Cerebellar cortex (tissue), 1 donor: ENCODE measurements at regions not wholly inside any gene's neighbourhood (a gene's known extent, or its start where the extent isn't known, plus 50 kb on each side); places are given as distances from the start of the nearest gene placed in this dataset.
"Not testable (repeated sequence)": the region's sequence is repeated elsewhere in the genome, so short reads cannot be mapped to it uniquely, and the experiment has no call there.

Source experiments
- DNase-seq: peaks from one replicate; pipeline ENCODE4 v3.0.0-alpha.2; 2015; ENCODE audit warnings: low spot score

DNA sequence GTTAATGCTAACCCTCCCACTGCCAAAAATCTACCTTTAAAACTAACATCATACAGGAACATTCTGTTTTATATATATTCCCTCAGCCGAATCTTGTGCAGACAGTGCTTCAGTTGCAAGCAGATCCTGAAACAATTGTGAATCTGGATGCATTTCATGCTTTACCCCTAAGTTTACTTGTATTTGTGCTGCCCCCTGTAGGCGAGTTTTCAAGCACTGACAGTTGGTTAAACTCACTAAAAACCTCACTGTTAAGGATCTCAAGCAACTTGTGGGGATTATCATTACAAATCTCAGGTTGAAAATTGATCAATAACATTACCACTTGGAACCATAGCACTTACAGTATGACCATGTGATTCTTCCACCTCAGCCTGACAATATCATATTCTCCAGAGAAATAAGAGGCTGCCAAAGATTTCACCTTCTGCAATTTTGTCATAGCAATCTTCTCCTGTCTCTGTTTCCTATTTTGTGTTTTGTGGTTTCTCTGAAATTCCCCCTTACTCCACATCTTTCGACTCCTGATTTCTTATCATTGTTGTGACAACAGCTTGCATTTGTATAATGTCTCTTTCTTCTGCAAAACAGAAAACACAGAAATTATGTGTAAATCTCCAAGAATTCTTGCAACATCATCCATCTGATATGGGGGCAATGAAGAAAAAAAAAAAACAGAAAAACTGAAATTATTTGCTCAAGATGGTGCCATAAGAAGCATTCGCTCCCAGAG lies 354.6 kb upstream of the SETBP1 start:
- DNase-seq: peak; percentile 12

DNA sequence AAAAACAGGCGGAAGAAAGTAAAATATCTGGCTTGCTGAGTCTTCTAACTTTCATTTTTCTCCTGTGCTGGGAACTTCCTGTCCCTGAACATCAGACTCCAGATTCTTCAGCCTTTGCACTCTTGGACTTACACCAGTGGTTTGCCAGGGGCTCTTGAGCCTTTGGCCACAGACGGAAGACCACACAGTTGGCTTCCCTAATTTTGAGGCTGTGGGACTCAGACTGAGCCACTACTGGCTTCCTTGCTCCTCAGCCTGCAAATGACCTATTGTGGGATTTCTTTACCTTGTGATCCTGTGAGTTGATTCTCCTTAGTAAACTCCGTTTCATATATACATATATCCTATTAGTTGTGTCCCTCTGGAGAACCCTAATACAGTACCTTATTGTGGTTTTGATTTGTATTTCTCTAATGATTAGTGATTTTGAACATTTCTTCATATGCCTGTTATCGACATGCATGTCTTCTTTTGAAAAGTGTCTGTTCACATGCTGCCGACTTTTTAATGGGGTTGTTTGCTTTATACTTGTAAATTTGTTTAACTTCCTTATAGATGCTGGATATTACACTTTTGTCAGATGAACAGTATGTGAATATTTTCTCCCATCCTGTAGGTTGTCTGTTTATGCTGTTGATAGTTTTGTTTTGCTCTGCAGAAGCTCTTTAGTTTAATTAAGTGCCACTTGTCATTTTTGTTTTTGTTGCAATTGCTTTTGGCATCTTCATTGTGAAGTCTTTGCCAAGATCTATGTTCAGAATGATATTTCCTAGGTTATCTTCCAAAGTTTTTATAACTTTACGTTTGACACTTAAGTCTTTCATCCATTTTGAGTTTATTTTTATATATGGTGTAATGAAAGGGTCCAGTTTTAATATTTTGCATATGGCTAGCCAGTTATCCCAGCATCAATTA lies 348.8 kb upstream of the SETBP1 start:
- no peak for DNase-seq

DNA sequence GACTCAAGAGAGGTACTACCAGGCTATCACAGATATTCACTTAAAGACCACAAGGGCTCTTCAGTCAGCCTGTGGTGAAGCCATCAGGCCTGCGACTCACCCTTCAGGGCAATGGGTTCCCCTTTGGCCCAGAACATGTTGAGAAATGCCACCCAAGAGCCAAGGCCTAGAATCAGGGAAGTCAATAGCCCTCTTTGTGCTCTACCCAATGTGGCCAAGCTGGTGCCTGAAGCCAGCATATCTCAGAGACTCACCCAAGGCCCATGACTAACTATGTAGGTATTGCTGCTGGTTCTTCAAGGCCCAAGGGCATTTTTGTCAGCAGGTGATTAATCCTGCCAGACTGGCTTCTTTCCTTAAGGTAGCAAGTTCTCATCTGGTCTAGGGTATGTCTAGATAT lies 338.9 kb upstream of the SETBP1 start:
- DNase-seq: no peak

DNA sequence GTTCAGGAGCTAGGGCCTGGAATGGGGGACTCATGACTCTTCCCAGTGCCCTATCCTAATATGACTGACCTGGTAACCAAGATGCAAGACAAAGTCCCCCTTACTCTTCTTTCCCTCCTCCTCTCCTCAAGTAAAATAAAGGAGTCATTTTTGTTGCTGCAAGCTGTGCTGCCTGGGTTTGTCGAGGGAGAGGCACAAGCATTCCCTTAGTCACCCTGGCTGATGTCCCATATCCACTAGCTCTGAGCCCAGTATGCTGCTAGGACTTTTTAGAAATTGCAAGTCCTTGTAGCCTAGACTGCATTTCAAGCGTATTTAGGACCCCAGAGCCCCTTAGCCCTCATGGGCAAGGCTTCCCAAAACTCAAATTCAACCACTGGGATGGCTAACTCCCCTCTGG lies 338.5 kb upstream of the SETBP1 start:
- DNase-seq: no peak

DNA sequence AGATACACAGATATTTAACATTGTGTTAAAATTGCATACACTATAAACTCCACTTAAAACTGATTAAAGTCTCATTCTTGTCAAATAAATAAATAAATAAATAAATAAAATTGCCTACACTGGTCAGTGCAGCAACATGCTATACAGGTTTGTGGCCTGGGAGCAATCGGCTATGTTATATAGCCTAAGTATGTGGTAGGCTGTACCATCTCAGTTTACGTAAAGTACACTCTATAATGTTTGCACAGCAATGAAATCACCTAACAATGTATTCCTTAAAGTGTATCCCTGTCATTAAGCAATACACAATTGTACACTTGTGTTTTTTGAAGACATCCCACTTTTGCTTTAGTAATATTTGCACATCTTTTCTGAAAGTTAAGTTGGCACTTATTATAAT lies 337.7 kb upstream of the SETBP1 start:
- no peak for DNase-seq

DNA sequence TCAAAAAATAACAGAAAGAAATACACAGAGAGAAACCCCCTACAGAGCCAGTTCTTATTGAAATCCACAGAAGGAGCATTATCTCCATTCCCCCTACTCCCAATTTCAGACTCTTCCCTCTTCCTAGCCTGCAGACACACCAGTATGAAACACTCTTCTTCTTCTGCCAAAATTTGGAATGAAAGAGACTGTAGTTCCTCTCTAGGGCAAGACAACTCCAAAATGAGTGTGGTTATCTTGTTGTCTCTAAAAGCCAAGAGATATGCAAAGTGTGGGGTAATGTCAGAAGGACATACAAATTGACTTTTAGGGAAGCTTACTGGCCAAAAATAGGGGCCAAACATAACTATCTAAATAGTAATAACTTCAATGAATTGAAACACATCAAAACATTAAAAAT lies 337.1 kb upstream of the SETBP1 start:
- no peak for DNase-seq

DNA sequence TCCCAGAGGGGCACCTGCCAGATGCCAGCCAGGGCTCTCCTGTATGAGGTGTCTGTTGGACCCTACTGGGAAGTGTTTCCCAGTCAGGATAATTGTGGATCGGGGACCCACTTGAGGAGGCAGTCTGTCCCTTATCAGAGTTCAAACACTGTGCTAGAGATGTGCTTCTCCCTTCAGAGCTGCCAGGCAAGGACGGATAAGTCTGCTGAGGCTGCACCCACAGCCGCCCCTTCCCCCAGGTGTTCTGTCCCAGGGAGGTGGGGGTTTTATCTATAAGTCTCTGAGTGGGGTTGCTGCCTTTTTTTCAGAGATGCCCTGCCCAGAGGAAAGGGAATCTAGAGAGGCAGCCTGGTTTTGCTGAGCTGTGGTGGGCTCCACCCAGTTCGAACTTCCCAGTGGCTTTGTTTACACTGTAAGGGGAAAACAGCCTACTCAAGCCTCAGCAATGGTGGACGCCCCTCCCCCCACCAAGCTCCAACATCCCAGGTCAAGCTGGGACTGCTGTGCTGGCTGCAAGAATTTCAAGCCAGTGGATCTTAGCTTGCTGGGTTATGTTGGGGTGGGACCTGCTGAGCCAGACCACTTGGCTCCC lies 324.0 kb upstream of the SETBP1 start:
- DNase-seq: no peak

DNA sequence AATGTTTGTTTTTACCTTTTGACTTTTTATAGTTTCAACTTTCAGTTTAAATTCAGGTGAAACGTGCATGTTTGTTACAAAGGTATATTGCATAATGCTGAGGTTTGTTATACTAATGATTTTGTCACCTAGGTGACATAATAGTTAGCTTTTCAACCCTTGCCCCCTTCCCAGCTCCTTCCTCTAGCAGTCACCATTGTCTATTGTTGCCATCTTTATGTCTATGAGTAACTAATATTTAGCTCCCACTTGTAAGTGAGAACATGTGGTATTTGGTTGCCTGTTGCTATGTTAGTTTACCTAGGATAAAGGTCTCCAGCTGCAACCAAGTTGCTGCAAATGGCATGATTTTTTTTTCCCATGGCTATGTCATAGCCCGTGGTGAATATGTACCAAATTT lies 322.3 kb upstream of the SETBP1 start:
- no peak for DNase-seq

DNA sequence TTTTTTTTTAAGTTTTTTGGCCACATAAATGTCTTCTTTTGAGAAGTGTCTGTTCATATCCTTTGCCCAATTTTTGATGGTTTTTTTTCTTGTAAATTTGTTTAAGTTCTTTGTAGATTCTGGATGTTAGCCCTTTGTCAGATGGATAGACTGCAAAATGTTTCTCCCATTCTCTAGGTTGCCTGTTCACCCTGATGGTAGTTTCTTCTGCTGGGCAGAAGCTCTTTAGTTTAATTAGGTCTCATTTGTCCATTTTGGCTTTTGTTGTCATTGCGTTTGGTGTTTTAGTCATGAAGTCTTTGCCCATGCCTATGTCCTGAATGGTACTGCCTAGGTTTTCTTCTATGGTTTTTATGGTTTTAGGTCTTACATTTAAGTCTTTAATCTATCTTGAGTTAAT lies 320.9 kb upstream of the SETBP1 start:
- DNase-seq: not testable (repeated sequence)

DNA sequence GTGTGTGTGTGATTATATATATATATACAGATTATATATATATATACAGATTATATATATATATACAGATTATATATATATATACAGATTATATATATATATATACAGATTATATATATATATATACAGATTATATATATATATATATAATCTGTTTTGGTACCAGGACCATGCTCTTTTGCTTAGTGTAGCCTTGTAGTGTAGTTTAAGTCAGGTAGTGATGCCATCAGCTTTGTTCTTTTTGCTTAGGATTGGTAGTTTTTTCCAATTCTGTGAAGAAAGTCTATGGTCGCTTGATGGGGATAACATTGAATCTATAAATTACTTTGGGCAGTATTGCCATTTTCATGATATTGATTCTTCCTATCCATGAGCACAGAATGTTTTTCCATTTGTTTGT lies 318.5 kb upstream of the SETBP1 start:
- not testable (repeated sequence) for DNase-seq

DNA sequence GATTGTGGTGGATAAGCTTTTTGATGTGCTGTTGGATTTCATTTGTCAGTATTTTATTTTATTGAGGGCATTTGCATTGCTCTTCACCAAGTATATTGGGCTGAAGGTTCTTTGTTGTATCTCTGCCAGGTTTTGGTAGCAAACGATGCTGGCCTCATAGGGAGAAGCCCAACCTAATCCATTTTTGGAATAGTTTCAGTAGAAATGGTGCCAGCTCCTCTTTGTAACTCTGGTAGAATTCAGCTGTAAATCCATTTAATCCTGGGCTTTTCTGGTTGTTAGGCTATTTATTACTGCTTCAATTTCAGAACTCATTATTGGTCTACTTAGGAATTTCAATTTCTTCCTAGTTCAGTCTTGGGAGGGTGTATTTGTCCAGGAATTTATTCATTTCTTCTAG lies 309.8 kb upstream of the SETBP1 start:
- no peak for DNase-seq

DNA sequence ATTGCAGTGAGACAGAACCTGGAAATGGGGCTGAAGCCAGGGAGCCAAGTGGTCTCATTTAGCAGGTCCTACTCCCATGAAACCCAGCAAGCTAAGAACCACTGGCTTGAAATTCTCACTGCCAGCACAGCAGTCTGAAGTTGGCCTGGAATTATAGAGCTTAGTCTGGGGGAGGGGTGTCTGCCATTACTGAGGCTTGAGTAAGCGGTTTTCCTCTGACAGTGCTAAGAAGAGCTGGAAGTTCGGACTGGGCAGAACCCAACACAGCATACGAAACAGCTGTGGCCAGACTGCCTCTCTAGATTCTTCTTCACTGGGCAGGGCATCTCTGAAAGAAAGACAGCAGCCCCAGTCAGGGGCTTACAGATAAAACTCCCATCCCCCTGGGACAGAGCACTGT lies 305.7 kb upstream of the SETBP1 start:
- no peak for DNase-seq

DNA sequence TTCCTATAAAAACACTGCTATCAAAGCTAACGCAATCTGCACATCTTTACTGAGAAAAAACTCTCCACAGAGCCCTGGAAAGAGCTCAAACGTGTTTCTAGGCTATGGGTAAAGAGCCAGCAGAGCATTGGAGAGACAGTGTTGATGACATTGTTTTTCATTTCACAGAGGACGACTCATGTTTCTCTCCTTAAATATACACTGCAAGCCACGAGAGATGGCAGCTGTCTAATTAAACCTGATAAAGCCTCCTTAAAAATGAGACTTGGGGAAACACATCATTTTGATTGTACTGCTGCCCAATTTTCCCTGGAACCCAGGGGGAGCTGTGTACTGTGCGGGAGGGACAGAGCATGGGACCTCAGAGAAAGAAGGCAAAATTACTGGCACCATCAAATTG lies 294.3 kb upstream of the SETBP1 start:
- DNase-seq: no peak

DNA sequence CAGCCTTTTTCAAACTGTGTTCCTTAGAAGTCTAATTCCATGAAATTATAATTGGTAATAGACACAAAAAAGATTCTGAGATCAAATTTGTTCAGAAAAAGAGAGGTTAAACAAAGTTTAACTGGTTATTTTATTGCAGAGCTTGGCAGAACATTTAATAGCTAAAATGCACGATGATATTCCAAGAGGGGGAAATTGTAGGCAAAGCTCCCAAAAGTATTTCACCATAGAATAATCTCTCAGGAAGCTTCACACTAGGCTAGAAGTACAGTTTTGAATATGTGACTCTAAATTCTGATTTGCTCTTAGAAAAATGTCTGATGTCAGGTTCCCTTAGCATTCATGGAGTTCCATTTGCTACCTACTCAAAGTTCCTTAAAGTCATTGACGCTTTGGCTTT lies 292.4 kb upstream of the SETBP1 start:
- DNase-seq: no peak

DNA sequence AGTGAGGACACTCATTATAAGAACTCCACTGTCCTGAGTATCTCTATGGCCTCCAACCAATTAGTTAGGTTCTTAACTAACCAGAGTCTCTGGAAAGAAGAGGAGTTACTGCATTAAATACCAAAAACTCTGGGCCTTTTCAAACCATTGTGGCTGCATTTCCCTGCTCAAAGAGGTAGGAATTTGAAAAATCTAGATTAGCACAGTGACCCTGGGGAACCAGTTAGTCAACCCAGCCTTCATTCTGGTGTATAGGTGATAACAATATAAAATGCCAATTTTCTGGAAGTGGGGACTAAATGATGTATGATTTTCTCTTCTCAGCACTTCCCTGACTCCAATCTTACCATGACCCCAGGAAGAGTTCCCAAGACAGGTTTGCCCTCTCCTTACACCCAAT lies 287.8 kb upstream of the SETBP1 start:
- no peak for DNase-seq

DNA sequence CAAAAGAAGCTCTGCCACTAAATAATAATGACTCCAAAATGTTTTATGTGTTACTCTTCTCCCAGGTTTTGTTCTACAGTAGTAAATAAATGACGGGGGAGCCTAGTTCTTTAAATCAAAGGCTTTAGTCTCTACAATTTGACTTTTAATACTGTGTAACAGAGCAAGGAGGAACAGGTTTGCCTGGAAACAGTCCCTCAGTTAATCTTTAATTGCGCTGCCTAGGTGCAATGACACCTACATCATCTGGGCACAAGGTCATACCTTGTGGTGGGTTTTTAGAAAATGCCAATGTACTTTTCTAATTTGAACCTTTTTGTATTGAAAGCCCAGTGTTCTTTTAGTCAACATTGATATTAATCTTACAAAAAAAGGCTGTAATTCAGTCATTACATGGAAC lies 287.3 kb upstream of the SETBP1 start:
- DNase-seq: no peak

DNA sequence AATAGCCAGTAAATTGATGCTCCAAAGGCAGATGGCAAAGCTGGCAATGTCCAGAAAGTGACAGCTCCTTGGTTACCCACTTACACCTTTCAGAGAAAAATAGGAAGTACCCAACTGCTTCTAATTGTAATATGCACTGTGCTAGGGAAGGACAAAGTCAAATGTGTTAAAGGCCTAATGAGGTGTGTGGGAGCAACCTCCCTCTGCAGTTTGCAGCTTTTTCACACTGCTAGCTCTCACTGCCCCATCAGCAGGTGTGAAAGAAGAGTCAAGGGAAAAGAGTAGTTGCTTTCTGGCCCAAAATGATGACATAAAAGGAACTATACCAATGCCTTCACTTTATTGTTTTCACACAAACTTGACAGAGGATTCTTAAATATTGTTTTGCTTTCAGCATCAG lies 284.1 kb upstream of the SETBP1 start:
- no peak for DNase-seq

DNA sequence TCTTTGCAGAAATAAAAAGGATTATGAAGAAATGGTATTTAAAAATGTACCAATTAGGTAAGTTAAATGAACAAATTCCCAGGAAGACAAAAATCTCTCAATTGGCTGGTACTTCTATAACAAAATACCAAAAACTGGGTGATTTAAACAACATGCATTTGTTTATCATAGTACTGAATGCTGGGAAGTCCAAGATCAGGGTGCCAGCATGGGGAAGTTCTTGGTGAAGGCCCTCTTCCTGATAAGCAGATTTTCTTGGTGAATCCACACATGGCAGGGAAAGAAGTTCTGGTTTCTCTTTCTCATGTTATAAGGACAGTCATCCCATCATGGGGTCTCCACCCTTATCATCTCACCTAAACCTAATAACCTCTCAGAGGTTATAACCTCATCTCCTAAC lies 271.6 kb upstream of the SETBP1 start:
- DNase-seq: no peak

DNA sequence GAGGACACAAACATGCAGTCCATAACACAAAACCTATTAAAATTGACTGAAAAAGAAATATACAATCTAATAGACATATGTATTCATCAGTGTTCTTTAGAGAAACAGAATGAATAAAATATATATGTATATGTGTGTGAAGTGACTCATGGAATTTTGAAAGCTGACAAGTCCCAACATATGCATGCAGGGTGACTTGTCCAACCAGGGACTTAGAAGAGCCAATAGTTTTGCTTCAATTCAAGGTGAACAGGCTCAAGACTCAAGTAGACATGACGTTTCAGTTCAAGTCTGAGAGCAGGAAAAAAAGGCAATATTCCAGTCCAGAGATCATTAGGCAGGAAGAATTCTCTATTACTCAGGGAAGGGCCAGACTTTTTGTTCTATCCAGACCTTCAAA lies 271.2 kb upstream of the SETBP1 start:
- no peak for DNase-seq

DNA sequence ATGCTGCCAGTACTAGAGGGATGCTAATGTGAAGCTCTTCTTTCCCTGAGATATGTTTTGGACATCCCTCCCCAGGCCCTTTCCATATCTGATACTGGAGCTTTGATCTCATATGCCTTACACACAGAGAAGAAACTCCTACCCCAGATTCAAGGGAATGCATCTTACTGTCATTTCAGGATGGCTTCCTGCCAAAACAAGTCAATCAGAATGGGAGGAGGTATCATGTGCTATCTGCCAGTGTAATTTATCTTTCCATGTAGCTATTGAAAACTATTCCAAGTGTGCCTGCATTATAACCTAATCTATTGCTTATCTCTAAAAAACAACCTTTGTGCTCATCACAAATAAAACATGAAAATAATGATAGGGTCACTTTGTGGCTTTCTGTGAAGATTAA lies 269.9 kb upstream of the SETBP1 start:
- DNase-seq: no peak

DNA sequence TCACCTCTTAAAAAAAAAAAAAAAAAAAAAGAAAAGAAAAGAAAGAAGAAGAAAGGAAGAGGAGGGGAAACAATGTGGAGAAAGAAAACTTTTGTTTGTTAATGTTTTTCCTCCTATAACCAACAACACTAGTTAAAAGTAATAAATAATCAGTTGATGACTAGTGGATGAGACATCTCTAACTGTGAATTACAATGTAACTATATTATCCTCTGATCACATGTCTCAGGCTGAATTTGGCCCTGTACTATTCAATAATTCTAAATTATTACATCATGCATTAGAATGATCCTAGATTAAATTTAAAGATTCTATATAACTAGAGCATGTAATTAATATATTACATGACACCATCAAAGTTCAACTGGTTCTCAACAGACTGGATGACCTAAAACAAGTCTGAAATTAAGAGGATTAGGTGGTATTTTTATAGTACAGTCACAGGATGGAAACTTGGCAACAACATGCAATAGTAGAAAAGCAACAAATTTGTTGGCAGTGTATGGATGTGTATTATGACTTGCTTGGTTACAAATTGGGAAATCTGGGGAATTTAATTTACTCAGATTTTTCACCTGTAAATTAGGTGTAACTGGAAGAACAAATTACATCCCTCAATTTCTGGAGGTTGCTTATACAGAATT lies 269.3 kb upstream of the SETBP1 start:
- no peak for DNase-seq

DNA sequence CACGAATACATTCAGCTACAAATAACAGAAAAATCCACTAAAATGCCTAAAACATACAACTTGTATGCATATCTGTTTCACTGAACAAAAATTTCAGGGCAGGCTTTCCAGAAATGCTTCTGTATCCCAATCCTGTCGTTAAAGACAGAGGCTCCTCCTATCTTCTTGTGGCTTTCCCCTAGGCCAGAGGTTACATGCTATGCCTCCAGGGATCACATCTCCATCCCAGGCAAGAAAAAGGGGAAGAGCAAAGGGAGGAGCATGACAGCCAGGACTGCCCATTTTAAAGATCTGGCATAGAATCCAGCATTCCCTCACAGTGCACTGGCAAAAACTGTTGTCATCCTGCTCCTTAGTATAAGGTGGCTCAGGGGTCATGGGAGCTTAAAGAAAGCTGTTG lies 268.7 kb upstream of the SETBP1 start:
- DNase-seq: no peak
